ENCODE measurements at regions not wholly inside any gene's neighbourhood (a gene's known extent, or its start where the extent isn't known, plus 50 kb on each side); places are given as distances from the start of the nearest gene placed in this dataset.

- TF ChIP-seq CTCF (conservative IDR thresholded peaks at IDR 0.05; ENCODE audit: low read length) = no peak
- TF ChIP-seq EZH2phosphoT487 (IDR thresholded peaks at IDR 0.05; ENCODE audit: borderline replicate concordance, low read depth, low read length) = no peak
Measured at GRCh38 chr2:172198361-172198760, 95.7 kb upstream of the DLX2 start.
